ENCODE measurements at regions not wholly inside any gene's neighbourhood (a gene's known extent, or its start where the extent isn't known, plus 50 kb on each side); places are given as distances from the start of the nearest gene placed in this dataset.

GRCh38 chr13:47146991-47147811, 250.3 kb upstream of the HTR2A start:
- DNase-seq: no peak

DNA sequence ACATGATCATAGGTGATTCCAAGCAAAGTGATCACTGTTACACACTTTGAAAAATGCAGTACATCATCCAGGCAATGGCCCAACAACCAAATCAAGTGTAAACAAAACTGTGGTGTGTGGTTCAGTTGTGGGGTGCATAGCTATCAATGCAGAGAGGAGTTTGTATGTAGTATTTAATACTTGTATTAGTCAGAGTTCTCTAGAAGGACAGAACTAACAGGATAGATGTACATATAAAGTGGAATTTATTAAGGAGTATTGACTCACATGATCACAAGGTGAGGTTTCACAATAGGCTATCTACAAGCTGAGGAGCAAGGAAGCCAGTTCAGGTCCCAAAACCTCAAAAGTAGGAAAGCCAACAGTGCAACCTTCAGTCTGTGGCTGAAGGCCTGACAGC, 249.3 kb upstream of the HTR2A start:
- DNase-seq: no peak

DNA sequence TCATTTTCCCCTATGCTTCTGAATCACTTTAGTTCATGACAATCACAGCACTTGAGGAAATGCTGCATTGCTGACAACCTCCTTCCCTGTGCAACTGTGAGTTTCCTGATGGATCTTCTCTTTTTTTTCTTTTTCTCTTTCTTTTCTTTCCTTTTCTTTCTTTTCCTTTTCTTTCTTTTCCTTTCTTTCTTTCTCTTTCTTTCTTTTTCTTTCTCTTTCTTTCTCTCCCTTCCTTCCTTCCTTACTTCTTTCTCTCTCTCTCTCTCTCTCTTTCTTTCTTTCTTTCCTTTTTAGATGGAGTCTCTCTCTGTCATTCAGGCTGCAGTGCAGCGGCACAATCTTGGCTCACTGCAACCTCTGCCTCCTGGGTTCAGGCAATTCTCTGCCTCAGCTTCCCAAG, 247.9 kb upstream of the HTR2A start:
- no peak for DNase-seq

DNA sequence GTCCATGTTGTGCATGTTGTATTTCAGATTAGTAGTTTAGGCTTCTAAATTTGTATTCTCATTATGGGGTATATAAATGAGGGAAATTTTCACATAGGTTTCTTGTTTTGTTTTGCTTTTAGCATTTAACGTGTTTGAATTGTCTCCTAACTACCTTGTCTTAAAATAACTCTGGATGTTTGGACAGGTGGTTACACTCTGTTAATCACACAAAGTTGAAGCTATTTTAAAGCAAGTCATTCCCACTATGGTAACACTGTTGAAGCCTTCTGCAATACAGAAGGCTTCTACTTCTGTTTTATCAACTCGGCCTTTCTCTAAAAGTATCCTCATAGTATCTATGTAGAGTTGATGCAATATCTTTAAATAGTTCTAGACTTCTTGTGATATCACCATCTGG, 245.3 kb upstream of the HTR2A start:
- no peak for DNase-seq

DNA sequence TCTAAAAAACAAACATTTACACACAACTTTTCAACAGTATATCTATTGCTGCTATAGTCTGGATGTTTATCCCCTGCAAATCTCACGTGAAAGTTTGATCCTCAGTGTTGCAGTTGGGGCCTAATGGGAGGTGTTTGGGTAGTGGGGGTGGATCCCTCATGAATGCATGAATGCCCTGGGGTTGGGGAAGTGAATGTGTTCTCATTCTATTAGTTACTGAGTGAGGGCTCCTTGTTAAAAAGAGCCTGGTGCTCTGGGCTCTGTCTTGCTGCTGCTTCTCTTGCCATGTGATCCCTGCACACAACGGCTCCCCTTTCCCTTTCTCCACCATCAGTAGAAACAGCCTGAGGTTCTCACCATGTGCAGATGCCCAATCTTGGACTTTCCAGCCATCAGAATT, 242.7 kb upstream of the HTR2A start:
- no peak for DNase-seq

DNA sequence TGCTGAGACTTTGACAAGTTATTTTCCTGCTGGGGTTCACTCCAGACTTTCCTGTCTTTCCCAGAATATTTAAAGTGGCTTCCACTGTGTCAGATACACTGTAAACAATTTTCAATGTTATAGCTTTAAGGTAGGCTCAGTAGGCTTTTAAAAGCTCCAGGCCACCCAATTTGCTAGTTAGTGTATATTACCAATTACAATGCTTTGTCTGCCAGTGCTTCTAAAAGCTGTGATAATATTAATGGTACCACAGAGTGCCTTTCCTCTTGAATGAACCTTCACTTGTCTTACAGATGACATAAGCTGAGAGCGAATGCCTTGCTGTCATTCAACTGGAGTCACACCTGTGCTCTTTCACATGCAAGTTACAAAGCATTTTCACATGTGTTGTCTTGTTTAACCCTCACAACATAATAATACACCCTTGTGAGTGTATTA, 239.7 kb upstream of the HTR2A start:
- no peak for DNase-seq

DNA sequence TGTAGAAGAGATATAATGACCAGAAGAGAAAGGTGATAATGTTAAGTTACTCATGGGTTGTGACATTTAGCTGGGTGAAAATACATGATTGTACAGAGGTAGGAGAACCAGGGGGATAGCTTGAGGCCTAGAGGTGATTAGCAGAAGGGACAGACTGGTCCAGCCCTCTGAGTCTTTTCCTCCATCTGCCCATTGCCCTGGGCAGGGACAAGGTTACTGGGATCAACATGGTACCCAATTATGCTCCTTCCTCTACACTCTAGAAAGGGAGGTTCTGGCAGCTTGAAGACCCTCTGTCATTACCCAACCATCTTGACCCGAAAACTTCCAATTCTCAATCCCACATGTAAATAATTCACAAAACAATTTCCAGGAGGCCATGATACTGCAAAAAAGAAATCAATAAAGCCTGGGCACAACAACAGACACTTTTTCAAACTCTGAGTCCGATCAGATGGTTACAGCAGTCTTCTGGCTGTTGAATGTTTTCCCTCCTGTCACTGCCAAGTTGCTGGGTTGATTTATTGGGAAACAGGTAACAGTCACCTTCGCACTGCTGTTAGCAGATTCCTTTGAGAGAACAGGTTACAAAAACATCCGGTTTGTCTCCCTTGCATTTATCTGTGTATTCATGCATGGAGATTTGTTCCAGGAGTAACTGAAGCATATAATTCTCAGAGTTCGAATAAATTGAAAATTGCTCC, 239.1 kb upstream of the HTR2A start:
- DNase-seq: no peak

- no peak for DNase-seq
Measured at GRCh38 chr13:47134939-47135489, 238.2 kb upstream of the HTR2A start.

- DNase-seq: no peak
Measured at GRCh38 chr13:47133011-47133445, 236.2 kb upstream of the HTR2A start.

- no peak for DNase-seq
Measured at GRCh38 chr13:47129461-47129860, 232.6 kb upstream of the HTR2A start.

DNA sequence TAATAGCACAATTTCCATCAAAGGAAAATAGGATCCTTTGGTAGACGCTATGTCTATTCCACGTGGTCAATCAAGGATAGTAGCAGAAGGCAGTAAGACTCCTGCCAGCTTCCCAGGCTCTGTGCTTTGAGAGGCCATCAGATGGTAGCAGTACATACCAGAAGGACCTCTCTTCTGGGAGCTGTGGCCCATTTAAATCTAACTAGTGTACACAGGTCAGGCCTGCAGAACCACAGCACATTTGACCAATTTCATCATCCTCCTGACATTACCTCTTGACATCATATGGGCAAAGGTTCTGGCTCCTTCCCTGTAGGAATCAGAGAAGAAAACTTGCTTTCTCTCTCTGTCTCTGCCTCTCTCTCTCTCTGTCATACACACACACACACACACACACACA, 229.6 kb upstream of the HTR2A start:
- DNase-seq: no peak

GRCh38 chr13:47121092-47121763, 224.4 kb upstream of the HTR2A start:
- DNase-seq: no peak

DNA sequence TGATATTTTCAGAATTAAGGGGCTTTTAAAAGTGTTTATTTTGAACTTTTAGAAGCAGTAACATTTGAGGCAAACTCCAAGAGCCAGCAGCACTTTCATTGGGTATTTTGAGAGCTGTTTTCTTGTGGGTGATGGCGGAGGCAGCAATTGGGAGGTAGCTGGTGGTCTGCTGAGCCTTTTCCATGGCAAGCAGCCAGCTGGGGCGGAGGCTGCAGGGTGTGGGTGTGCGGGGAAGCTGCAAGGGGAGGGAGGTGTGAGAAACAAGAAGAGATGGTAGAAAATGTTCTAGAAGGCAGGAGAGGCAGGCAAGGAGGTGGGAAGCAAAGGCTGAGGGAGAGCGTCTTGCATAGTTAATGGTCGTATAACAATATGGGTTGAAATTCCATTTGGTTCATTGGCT, 223.4 kb upstream of the HTR2A start:
- no peak for DNase-seq

- DNase-seq: no peak
Measured at GRCh38 chr13:47119575-47120235, 222.9 kb upstream of the HTR2A start.

DNA sequence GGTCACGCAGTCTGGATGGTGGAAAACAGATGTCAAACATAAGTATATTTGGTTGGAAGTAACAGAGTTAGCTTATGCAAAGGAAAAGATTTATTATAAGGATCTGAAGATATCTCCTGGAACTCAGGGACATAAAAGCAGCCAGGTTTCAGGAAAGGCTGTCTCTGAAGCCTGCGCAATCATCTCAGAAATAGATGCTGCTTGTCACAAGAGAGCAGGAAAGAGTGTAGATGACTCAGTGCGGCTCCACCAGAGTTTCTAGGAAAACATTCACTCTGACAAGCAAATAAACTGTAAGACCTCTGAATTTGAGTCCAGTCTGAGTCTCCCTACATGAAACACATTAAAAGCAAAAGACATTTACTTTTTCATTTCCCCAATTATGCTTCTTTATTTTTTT, 220.4 kb upstream of the HTR2A start:
- DNase-seq: no peak

GRCh38 chr13:47114030-47114429, 217.2 kb upstream of the HTR2A start:
- no peak for DNase-seq

GRCh38 chr13:47112903-47113299, 216.0 kb upstream of the HTR2A start:
- DNase-seq: no peak

GRCh38 chr13:47112205-47112902, 215.5 kb upstream of the HTR2A start:
- no peak for DNase-seq

DNA sequence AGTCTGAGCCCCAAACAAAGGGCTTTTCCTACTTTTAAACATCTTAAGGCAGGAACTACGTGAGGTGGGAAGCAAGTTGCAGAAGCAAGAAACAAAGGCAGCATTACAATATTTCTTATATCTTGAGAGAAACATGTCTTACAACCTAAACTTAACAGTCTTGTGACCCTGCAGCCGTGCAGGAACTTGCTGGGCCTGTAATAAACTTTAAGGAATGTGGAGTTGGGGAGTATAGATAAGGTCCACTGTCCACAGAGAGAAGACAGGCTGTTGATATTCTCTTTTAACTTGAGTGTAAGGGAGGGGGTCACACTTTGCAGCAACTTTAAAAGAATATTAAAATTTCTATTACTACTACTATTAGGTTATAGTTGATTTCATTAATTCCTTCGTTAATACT, 214.6 kb upstream of the HTR2A start:
- DNase-seq: no peak

DNA sequence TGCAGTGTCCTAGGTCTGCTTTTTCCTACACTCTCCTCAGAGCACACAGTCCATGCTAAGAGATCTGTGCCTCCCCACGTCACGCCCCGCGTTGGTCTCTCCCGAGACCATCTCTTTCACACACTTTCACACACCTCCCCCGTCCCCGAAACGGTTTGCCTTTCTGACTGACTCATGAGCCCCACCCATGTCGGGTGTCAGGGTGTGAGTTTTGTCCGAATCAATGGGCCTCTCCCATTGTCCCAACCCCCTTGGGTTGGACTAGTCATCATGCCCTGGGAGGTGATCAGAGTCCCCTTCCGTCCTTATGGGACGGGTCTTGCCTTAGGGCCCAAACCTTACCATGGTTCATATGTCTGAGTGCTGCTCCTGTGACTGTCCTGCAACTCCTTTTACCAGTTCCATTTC, 214.0 kb upstream of the HTR2A start:
- no peak for DNase-seq

DNA sequence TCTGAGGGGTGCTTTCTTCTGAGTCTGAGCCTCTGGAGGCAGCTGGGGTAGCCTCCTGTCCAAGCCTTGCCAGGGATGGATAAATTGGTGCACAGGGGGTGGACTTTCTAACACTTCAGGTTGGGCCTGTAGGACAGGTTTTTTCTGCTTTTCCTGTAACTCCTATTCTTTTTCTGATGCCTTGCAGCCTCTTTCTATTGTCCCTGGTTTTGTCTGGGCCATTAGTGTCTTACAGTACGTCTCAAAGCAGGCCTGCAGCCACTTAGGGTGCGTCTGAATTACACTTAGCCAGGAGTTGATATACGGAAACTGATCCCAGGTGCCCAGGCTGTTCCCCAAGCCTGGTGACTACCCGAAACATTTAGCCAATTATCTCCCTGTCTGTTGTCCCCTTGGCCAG, 213.3 kb upstream of the HTR2A start:
- DNase-seq: no peak

- no peak for DNase-seq
Measured at GRCh38 chr13:47109028-47109427, 212.2 kb upstream of the HTR2A start.

All from CD4-positive, alpha-beta T cell treated with Interleukin-4 for 1 hour (primary cell).